ENCODE measurements at regions not wholly inside any gene's neighbourhood (a gene's known extent, or its start where the extent isn't known, plus 50 kb on each side); places are given as distances from the start of the nearest gene placed in this dataset.
"Not testable (repeated sequence)": the region's sequence is repeated elsewhere in the genome, so short reads cannot be mapped to it uniquely, and the experiment has no call there.

DNA sequence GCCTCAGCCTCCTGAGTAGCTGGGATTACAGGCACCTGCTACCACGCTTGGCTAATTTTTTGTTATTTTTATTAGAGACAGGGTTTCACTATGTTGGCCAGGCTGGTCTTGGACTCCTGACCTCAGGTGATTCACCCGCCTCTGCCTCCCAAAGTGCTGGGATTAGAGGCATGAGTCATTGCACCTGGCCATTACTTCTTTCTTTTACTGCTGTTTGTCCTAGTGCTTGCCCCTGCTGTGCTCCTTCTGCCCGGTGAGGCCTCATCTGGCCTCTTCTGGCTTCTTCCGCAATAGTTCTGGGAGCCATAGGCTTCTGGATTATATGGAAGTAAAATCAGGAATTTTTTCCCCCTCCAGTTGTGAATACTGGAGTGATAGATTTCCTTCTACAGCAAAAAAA, 266.3 kb downstream of the STIM2 start:
- intact Hi-C loops (cut with micrococcal nuclease); DNase-seq; H3K27me3 Mint-ChIP-seq (ENCODE audit: low read depth); H3K9me3 Mint-ChIP-seq; CTCF ChIA-PET; H3K36me3 Mint-ChIP-seq (ENCODE audit: low read depth); H3K4me1 Mint-ChIP-seq (ENCODE audit: low read depth); H3K4me3 Mint-ChIP-seq; H3K27ac Mint-ChIP-seq: not testable (repeated sequence)

DNA sequence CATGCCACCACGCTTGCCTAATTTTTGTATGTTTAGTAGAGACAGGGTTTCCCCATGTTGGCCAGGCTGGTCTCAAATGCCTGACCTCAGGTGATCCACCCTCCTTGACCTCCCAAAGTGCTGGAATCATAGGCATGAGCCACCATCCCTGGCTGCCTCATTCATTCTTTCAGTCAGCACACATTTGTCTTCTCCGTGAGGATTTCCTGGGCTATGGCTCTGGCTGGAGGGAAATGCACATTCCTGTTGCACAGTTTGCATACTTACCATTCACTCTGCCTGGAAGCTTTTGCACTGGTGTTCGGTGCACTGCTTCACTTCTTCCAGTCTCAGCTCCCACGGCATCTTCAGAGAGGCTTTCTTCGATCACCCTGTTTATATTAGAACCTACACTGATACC, 267.8 kb downstream of the STIM2 start:
- DNase-seq: no peak
- Mint-ChIP-seq H3K27me3 (ENCODE audit: low read depth) (no peaks in the 10 kb centered on the region), H3K27ac (no peak overlapping the region), H3K9me3 (no peaks in the 10 kb centered on the region), H3K4me1 (ENCODE audit: low read depth) (no peaks in the 10 kb centered on the region), H3K4me3 (no peak overlapping the region), H3K36me3 (ENCODE audit: low read depth) (no peaks in the 10 kb centered on the region)
- intact Hi-C loops (cut with micrococcal nuclease): no loop called here
- CTCF ChIA-PET: no interaction called here

DNA sequence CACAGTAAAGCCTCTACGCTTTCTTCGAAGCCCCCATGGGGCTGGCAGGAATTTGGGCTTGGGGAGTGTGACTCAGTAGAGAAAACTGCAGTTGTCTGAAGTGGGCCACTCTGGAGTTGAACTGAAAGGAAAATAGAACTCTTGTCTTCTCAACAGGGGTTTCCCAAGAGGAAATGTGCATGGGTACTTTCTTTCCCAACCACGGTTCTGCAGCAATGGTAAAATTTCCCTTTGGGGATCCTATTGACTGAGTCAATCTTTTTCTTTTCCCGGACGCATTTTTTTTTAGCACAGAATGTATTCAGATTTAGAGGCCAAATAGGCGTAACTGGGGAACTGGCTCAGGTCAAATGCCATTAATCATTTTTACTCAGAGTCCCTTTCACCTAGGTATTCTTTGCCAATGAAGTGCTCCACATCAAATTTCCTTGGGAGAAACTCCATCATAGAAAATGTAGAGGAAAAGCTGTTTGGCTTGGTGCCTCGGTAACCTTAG, 269.3 kb downstream of the STIM2 start:
- intact Hi-C loops (cut with micrococcal nuclease): no loop called here
- H3K9me3 Mint-ChIP-seq: peaks cover 4% of the 10 kb centered on the region
- CTCF ChIA-PET: no interaction called here
- no peaks in the 10 kb centered on the region for H3K27me3 Mint-ChIP-seq (ENCODE audit: low read depth)
- no peaks in the 10 kb centered on the region for H3K4me1 Mint-ChIP-seq (ENCODE audit: low read depth)
- H3K4me3 Mint-ChIP-seq: no peak overlapping the region
- H3K36me3 Mint-ChIP-seq (ENCODE audit: low read depth): no peaks in the 10 kb centered on the region
- no peak overlapping the region for H3K27ac Mint-ChIP-seq
- DNase-seq: no peak

DNA sequence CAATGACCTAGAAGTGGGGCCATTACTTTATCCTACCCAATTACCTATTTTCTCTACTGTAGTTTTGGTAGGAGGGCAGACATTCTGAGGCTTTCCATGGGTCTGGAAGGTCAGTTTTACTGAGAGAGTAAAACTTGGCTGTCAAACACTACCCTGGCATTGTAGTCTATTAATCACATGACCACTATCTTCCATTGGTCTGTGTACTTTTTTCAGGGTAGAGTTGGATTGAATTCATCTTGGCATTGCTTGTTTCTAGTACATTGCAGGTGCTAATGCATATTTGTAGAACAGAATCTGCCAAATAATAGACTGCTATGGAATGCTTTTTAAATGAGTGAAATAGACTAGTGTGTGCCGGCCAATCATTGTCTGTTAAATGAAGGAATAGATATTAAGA, 271.9 kb downstream of the STIM2 start:
- DNase-seq: no peak
- no peaks in the 10 kb centered on the region for H3K27me3 Mint-ChIP-seq (ENCODE audit: low read depth)
- H3K4me1 Mint-ChIP-seq (ENCODE audit: low read depth): no peaks in the 10 kb centered on the region
- H3K9me3 Mint-ChIP-seq: peaks cover 9% of the 10 kb centered on the region
- intact Hi-C loops (cut with micrococcal nuclease): no loop called here
- CTCF ChIA-PET: no interaction called here
- no peak overlapping the region for H3K4me3 Mint-ChIP-seq
- no peak overlapping the region for H3K27ac Mint-ChIP-seq
- H3K36me3 Mint-ChIP-seq (ENCODE audit: low read depth): no peaks in the 10 kb centered on the region

DNA sequence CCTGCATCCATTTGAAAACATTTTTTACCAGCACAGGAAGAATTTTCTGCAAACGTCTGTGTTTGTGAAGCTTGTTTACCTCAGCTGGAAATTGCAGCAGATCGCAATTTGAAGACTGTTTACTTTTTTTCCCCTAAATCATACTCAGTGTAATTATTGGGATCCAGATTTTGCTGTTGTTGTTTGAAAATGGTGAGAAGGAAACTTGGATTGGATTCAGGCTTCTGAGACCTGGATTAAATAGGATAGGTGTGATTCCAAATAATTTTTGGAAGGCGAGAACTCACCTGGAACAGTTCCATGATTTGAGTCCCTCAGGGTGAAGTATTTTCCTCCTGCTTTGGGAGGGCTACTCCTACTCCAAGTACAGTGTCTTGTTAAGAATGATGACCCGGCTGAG, 279.8 kb downstream of the STIM2 start:
- Mint-ChIP-seq H3K27ac (no peak overlapping the region), H3K4me3 (no peak overlapping the region), H3K9me3 (peaks cover 3% of the 10 kb centered on the region), H3K4me1 (ENCODE audit: low read depth) (no peaks in the 10 kb centered on the region), H3K27me3 (ENCODE audit: low read depth) (no peaks in the 10 kb centered on the region), H3K36me3 (ENCODE audit: low read depth) (no peaks in the 10 kb centered on the region)
- CTCF ChIA-PET: interaction anchor here (0.5 kb wide), 1 partner anchor 339 kb away, joined by 4 read pairs; no protein-coding TSS in a partner anchor
- no peak for DNase-seq
- intact Hi-C loops (cut with micrococcal nuclease): no loop called here

DNA sequence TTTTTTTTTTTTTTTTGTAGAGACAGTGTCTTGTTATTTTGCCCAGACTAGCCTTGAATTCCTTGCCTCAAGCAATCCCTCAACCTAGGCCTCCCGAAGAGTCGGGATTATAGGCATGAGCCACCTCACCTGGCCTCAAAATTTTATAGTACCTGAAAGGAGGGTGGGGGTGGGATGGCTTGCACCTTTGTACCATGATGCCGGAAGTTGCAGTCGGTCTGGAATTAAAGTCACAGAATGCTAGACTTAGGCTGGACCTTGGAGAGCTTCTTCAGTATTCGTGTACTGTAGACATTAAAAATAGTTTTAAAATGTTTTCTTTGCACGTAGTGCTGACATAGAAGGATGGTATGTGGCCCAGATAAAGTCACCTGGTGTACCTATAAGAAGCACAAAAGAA, 280.9 kb downstream of the STIM2 start:
- DNase-seq: no peak
- Mint-ChIP-seq H3K4me1 (ENCODE audit: low read depth) (no peaks in the 10 kb centered on the region), H3K27me3 (ENCODE audit: low read depth) (no peaks in the 10 kb centered on the region), H3K36me3 (ENCODE audit: low read depth) (no peaks in the 10 kb centered on the region), H3K9me3 (no peaks in the 10 kb centered on the region), H3K4me3 (no peak overlapping the region), H3K27ac (no peak overlapping the region)
- intact Hi-C loops (cut with micrococcal nuclease): no loop called here
- CTCF ChIA-PET: no interaction called here

DNA sequence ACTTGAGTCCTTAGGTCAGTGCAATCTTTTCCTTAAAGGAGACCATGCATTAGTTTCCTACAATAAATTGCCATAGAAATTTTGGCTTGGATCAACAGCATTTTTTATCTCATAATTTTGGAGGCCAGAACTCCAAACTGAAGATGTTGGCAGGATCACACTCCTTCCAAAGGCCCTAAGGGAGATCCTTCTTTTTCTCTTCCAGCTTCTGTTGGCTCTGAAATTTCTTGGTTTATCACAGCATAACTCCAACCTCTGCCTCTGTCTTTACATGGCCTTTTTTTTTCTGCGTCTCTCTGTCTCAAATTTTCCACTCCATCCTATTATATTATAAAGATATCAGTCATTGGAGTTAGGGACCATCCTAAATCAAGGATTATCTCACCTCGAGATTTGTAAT, 282.2 kb downstream of the STIM2 start:
- no peak for DNase-seq
- no peaks in the 10 kb centered on the region for H3K36me3 Mint-ChIP-seq (ENCODE audit: low read depth)
- intact Hi-C loops (cut with micrococcal nuclease): no loop called here
- peaks cover 3% of the 10 kb centered on the region for H3K27me3 Mint-ChIP-seq (ENCODE audit: low read depth)
- H3K27ac Mint-ChIP-seq: no peak overlapping the region
- H3K9me3 Mint-ChIP-seq: peaks cover 6% of the 10 kb centered on the region
- CTCF ChIA-PET: no interaction called here
- no peaks in the 10 kb centered on the region for H3K4me1 Mint-ChIP-seq (ENCODE audit: low read depth)
- no peak overlapping the region for H3K4me3 Mint-ChIP-seq

DNA sequence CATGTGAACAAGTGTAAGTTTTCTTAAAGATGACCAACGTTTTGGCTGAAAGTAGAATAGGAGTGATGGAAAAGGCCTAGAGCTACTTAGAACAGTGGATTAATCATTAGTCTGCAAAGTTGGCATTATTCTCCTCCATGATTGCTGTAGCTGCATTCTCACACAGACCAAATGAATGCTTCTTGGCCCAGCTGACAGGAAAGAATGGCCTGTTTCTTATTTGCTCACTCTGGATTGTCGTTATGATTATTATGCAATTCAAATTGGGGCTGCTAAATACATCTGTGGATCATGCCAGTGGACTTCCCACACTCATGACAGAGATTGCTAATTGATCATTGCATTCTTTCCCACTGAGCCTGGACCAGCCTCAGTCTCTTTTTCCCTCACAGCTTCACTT, 285.0 kb downstream of the STIM2 start:
- peaks cover 3% of the 10 kb centered on the region for H3K27me3 Mint-ChIP-seq (ENCODE audit: low read depth)

DNA sequence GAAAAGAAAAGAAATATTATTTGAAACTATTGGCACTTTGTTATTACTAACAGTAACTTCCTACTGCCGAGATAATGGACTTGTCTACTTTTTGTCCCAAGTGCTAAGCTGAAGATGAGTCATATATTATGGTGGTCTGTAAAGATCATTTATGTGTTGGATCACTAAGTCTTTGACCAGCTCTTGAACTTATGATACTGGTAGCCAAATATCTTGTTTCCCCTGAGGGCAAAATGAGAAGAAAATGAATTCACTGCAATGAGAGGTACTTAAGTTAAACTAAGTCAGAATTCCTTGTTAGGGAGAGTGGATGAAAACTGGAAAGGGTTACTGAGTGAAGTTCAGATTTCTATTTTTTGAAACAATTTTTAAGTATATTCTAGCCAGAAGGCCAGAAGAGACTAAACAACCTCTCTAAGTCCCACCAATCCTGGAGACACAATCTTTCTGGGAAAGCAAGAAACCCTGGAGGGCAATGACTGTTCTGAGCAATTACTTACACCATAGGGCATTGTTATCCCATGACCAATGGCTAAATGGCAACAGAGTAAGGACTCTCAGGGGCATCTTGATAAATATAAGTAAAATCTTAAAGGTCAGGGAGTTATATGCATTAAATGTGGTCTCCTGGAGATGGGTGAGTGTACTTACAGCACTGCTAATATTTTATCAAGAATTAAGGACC, 287.7 kb downstream of the STIM2 start:
- peaks cover 8% of the 10 kb centered on the region for H3K27me3 Mint-ChIP-seq (ENCODE audit: low read depth)
- no peak for DNase-seq
- intact Hi-C loops (cut with micrococcal nuclease): no loop called here

More for the DNA sequence above, 285.0 kb downstream of the STIM2 start:
- intact Hi-C loops (cut with micrococcal nuclease): no loop called here
- DNase-seq: no peak
- H3K4me3 Mint-ChIP-seq: no peak overlapping the region
- no peaks in the 10 kb centered on the region for H3K4me1 Mint-ChIP-seq (ENCODE audit: low read depth)
- no peaks in the 10 kb centered on the region for H3K36me3 Mint-ChIP-seq (ENCODE audit: low read depth)
- H3K27ac Mint-ChIP-seq: no peak overlapping the region
- CTCF ChIA-PET: interaction anchor here (0.5 kb wide), 1 partner anchor 1528 kb away, joined by 3 read pairs; no protein-coding TSS in a partner anchor
- peaks cover 6% of the 10 kb centered on the region for H3K9me3 Mint-ChIP-seq

DNA sequence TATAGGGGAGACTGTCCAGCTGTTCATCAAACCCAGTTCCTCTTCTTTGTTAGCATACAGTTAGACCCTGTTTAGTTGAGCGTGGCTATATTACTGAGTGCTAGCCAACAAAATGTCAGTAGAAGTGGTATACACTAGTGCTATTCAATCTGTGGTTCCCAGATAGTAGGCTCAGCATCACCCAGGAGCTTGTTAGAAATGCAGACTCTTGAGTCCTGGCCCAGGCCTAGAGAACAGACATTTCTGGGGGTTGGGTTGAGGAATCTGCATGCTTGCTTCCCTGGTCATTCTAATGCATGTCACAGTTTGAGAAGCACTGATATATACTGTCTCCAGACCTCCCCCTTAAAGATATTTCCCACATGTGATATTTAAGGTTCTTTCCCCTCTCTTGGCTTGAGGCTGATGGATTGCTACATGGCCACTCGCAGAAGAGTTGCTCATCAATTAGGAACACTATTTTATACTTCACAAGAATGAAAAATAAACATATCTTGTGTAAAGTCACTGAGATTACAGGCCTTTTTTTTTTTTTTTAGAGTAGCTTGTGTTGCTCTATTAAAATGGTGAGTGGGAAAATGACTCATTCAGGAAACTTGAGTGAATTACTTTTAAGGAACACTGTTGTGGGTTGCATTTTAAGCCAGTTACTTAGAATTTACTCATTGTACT, 289.0 kb downstream of the STIM2 start:
- peaks cover 6% of the 10 kb centered on the region for H3K9me3 Mint-ChIP-seq
- H3K27ac Mint-ChIP-seq: no peak overlapping the region
- H3K36me3 Mint-ChIP-seq (ENCODE audit: low read depth): no peaks in the 10 kb centered on the region
- CTCF ChIA-PET: no interaction called here
- intact Hi-C loops (cut with micrococcal nuclease): no loop called here
- no peak overlapping the region for H3K4me3 Mint-ChIP-seq
- H3K4me1 Mint-ChIP-seq (ENCODE audit: low read depth): no peaks in the 10 kb centered on the region
- no peak for DNase-seq
- H3K27me3 Mint-ChIP-seq (ENCODE audit: low read depth): peaks cover 8% of the 10 kb centered on the region

More for the DNA sequence above, 287.7 kb downstream of the STIM2 start:
- CTCF ChIA-PET: no interaction called here
- Mint-ChIP-seq H3K4me1 (ENCODE audit: low read depth) (no peaks in the 10 kb centered on the region), H3K4me3 (no peak overlapping the region), H3K36me3 (ENCODE audit: low read depth) (no peaks in the 10 kb centered on the region), H3K9me3 (peaks cover 6% of the 10 kb centered on the region), H3K27ac (no peak overlapping the region)

DNA sequence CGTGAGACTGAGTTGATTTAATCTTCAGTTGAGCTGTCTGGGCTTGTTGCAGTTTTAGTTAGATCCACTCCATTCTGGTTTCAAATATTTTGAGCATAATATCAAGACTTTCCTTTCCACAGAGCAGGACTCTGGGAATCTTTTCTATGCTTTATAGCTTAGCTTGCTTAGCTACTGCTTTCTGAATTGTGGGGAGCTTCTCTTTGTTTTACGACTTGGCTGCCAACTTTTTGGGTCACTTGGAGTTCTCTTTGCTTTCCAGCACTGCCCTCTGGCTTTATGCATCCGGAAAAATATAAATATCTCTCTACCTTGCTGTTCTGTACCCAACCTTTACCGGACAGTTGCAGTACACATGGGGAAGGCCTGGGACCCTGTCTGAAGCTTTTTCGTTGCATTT, 292.1 kb downstream of the STIM2 start:
- Mint-ChIP-seq H3K4me3 (no peak overlapping the region), H3K36me3 (ENCODE audit: low read depth) (no peaks in the 10 kb centered on the region), H3K9me3 (no peaks in the 10 kb centered on the region), H3K4me1 (ENCODE audit: low read depth) (no peaks in the 10 kb centered on the region), H3K27ac (no peak overlapping the region), H3K27me3 (ENCODE audit: low read depth) (peaks cover 15% of the 10 kb centered on the region)
- CTCF ChIA-PET: no interaction called here
- intact Hi-C loops (cut with micrococcal nuclease): no loop called here
- DNase-seq: no peak

DNA sequence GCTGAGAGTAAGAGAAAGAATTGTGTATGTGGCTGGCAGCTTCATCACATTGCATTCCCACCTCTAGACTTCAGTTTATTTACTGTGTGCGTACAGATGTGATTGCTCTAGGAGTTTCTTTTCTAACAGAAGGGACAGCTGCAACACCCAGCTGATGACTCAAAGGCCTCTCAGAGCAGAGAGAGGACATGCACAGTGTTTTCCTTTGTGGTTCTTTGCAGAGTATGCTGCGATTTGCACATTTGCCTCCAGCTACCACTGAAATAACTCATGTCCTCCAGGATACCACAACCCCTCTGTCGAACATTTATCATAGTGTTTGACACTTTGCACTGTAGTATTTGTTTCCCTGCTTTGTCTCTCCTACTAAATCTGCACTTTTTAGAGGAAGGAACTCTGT, 294.1 kb downstream of the STIM2 start:
- Mint-ChIP-seq H3K27me3 (ENCODE audit: low read depth) (peaks cover 15% of the 10 kb centered on the region), H3K9me3 (no peaks in the 10 kb centered on the region), H3K4me1 (ENCODE audit: low read depth) (no peaks in the 10 kb centered on the region), H3K27ac (no peak overlapping the region), H3K4me3 (no peak overlapping the region), H3K36me3 (ENCODE audit: low read depth) (no peaks in the 10 kb centered on the region)
- DNase-seq: no peak
- CTCF ChIA-PET: no interaction called here
- intact Hi-C loops (cut with micrococcal nuclease): no loop called here

DNA sequence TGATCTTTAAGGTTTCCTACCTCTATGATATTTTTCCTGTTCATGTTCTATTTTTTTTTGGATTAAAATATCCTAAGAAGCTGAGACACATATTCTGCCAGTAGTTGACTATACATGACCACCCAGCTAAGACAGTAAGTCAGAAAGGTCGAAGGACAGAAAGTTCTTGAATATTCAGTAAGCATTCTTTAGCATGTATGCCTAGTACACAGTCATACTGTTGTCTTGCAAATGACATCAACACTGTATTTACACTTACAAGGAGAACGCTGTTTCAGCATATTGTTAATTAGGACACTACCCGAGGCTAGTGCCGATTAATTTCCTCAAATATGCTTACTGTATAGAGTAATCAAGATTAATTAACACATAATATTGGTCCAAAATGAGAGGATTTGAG, 300.6 kb downstream of the STIM2 start:
- H3K4me1 Mint-ChIP-seq (ENCODE audit: low read depth): no peaks in the 10 kb centered on the region
- CTCF ChIA-PET: no interaction called here

More for the DNA sequence above, 300.6 kb downstream of the STIM2 start:
- Mint-ChIP-seq H3K9me3 (no peaks in the 10 kb centered on the region), H3K27me3 (ENCODE audit: low read depth) (peaks cover 6% of the 10 kb centered on the region), H3K27ac (no peak overlapping the region), H3K4me3 (no peak overlapping the region), H3K36me3 (ENCODE audit: low read depth) (no peaks in the 10 kb centered on the region)
- DNase-seq: no peak
- intact Hi-C loops (cut with micrococcal nuclease): no loop called here
